OCI-LY1 (cell line): ENCODE measurements at regions not wholly inside any gene's neighbourhood (a gene's known extent, or its start where the extent isn't known, plus 50 kb on each side); places are given as distances from the start of the nearest gene placed in this dataset.

Experiments
- H2AFZ ChIP-seq: fragments of 200-600 bp; sonication (generic), shearing (Covaris generic); 2 replicates; pipeline ENCODE4 v1.6.0; 2014; ENCODE audit warnings: antibody characterized with exemption, mild to moderate bottlenecking, low read length
- H3F3A ChIP-seq: fragments of 200-600 bp; sonication (generic), shearing (Covaris generic); 2 replicates; pipeline ENCODE4 v1.6.0; 2014; ENCODE audit warnings: mild to moderate bottlenecking, antibody characterized with exemption, low read length, moderate library complexity; ENCODE audit not compliant: insufficient read depth
- H3K27ac ChIP-seq: fragments of 200-600 bp; sonication (generic); 2 replicates; pipeline ENCODE4 v1.5.1; 2014; ENCODE audit warnings: low read length, mixed run types, mild to moderate bottlenecking, low read depth; ENCODE audit not compliant: poor library complexity, severe bottlenecking
- H3K27me3 ChIP-seq: fragments of 200-600 bp; sonication (generic); 2 replicates; pipeline ENCODE4 v1.6.0; 2014; ENCODE audit warnings: antibody characterized with exemption, mild to moderate bottlenecking, low read length, moderate library complexity; ENCODE audit not compliant: insufficient read depth
- H3K36me3 ChIP-seq: fragments of 200-600 bp; sonication (generic); 2 replicates; pipeline ENCODE4 v1.6.1; 2014; ENCODE audit warnings: mild to moderate bottlenecking, antibody characterized with exemption, low read length, moderate library complexity, mixed read lengths; ENCODE audit not compliant: insufficient read depth
- H3K4me1 ChIP-seq: fragments of 200-600 bp; sonication (generic); 2 replicates; pipeline ENCODE4 v1.5.1; 2014; ENCODE audit warnings: mild to moderate bottlenecking, low read length, moderate library complexity; ENCODE audit not compliant: insufficient read depth, severe bottlenecking
- H3K4me2 ChIP-seq: fragments of 200-600 bp; sonication (generic), shearing (Covaris generic); 2 replicates; pipeline ENCODE4 v1.6.1; 2014; ENCODE audit warnings: low read length
- H3K4me3 ChIP-seq: fragments of 200-600 bp; sonication (generic); 2 replicates; pipeline ENCODE4 v1.5.1; 2014; ENCODE audit warnings: low read length, low read depth, mild to moderate bottlenecking, mixed read lengths; ENCODE audit not compliant: poor library complexity, severe bottlenecking
- H3K79me2 ChIP-seq: fragments of 200-600 bp; shearing (Covaris generic); 2 replicates; pipeline ENCODE4 v1.6.1; 2016; ENCODE audit warnings: mixed run types, low read length, mixed read lengths; ENCODE audit not compliant: insufficient read depth
- H3K9ac ChIP-seq: fragments of 200-600 bp; sonication (generic), shearing (Covaris generic); 2 replicates; pipeline ENCODE4 v1.6.1; 2014; ENCODE audit warnings: mild to moderate bottlenecking, low read length, mixed read lengths
- H3K9me2 ChIP-seq: fragments of 200-600 bp; sonication (generic), shearing (Covaris generic); 2 replicates; pipeline ENCODE4 v1.6.1; 2014; ENCODE audit warnings: low read depth, mild to moderate bottlenecking, low read length, mixed read lengths
- H3K9me3 ChIP-seq: fragments of 200-600 bp; shearing (Covaris generic); 2 replicates; pipeline ENCODE4 v1.6.1; 2014; ENCODE audit warnings: low read length, mixed read lengths
- H4K20me1 ChIP-seq: fragments of 200-600 bp; sonication (generic), shearing (Covaris generic); 2 replicates; pipeline ENCODE4 v1.6.0; 2016; ENCODE audit warnings: mild to moderate bottlenecking, low read length; ENCODE audit not compliant: insufficient read depth
- CTCF ChIP-seq: fragments of 200-600 bp; sonication (generic), shearing (Covaris generic); IDR thresholded peaks from 2 replicates; pipeline ENCODE4 v1.5.1; 2017; ENCODE audit warnings: mild to moderate bottlenecking, antibody characterized with exemption, low read length, moderate library complexity, mixed read lengths
- EZH2 ChIP-seq: fragments of 200-600 bp; sonication (generic), shearing (Covaris generic); IDR thresholded peaks from 2 replicates; pipeline ENCODE4 v1.8.0; 2017; ENCODE audit warnings: borderline replicate concordance, mixed run types, mild to moderate bottlenecking, antibody characterized with exemption, low read length, moderate library complexity, mixed read lengths

DNA sequence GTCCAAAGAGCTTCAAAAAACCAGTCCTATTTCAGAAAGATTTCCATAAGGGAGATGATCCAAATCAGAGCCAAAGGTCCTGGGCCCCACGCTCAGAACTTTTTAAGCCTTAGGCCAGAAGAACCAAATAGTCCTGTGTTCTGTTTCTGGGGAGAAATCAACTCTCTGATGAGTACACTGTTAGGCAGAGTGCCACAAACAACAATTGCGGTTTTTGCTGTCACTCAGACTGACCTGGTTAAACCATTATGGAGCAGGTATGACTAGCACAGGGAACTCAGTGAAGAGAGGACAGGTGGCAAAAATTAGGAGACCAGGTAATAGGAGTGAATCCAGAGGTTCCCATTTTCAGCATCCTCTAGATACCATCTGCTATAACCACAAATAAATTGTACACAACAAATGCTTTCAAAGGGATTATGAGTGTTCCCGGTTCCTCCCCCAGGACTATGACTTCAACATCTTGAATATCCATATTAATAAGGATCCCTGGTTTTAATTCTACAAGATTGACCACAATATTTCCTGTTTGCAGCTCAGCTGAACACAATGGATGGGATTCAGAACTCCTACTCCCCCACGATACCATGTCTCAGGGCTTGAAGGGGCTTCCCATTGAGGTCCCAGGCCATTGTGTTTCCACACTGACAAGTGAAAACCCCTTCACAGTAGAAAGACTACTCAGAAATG is 52.1 kb upstream of the FREM1 start:
- Histone ChIP-seq H3K36me3 (no peaks in the 10 kb centered on the region), H4K20me1 (no peaks in the 10 kb centered on the region), H3K4me3 (no peak overlapping the region), H3K9ac (no peak overlapping the region), H3F3A (no peaks in the 10 kb centered on the region), H3K4me2 (no peak overlapping the region), H3K9me3 (no peaks in the 10 kb centered on the region), H3K4me1 (no peaks in the 10 kb centered on the region), H2AFZ (no peak overlapping the region), H3K79me2 (no peaks in the 10 kb centered on the region), H3K27ac (no peak overlapping the region), H3K27me3 (no peaks in the 10 kb centered on the region), H3K9me2 (no peaks in the 10 kb centered on the region)
- TF ChIP-seq CTCF (no peak), EZH2 (no peak)

- Histone ChIP-seq H3K79me2 (no peaks in the 10 kb centered on the region), H3K27ac (no peak overlapping the region), H3K4me3 (no peak overlapping the region), H3K9ac (no peak overlapping the region), H3K27me3 (no peaks in the 10 kb centered on the region), H3F3A (no peaks in the 10 kb centered on the region), H3K9me2 (no peaks in the 10 kb centered on the region), H3K4me1 (no peaks in the 10 kb centered on the region), H3K9me3 (no peaks in the 10 kb centered on the region), H4K20me1 (no peaks in the 10 kb centered on the region), H3K4me2 (no peak overlapping the region), H2AFZ (no peak overlapping the region), H3K36me3 (no peaks in the 10 kb centered on the region)
- no peak for TF ChIP-seq EZH2
- TF ChIP-seq CTCF, result no peak
Measured at GRCh38 chr9:14961372-14962068, 51.3 kb upstream of the FREM1 start.

DNA sequence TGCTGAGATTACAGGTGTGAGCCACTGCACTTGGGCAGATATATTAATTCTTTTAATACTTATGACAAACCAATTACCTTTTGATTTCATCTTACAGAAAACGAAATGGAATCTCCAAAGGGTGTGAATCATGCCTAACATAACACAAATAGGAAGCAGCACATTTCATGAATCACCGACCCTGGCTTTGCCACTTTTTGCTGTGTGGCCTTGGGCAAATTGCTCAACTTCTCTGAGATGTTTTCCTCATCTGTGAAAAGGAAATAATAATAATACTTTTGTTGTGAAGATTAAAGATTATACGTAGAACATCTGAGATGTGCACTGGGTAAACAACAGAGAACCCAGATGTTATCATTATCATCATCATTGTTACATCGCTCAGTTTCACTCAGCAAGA is 50.7 kb upstream of the FREM1 start:
- no peak for TF ChIP-seq EZH2
- no peak for TF ChIP-seq CTCF
- H3K4me2 ChIP-seq, result no peak overlapping the region
- H3K4me3 ChIP-seq, result no peak overlapping the region

More for the DNA sequence above, 50.7 kb upstream of the FREM1 start:
- Histone ChIP-seq H3K36me3 (no peaks in the 10 kb centered on the region), H3K9me3 (no peaks in the 10 kb centered on the region), H3K27ac (no peak overlapping the region), H3K9ac (no peak overlapping the region), H3K27me3 (no peaks in the 10 kb centered on the region), H3K79me2 (no peaks in the 10 kb centered on the region), H3F3A (no peaks in the 10 kb centered on the region), H4K20me1 (no peaks in the 10 kb centered on the region), H3K4me1 (no peaks in the 10 kb centered on the region), H2AFZ (no peak overlapping the region), H3K9me2 (no peaks in the 10 kb centered on the region)
